Brain microvascular endothelial cell (primary cell): ENCODE measurements at regions not wholly inside any gene's neighbourhood (a gene's known extent, or its start where the extent isn't known, plus 50 kb on each side); places are given as distances from the start of the nearest gene placed in this dataset.

Experiments used
- DNase-seq: peaks from one replicate; pipeline ENCODE4 v3.0.0-alpha.2; 2020
- H3K27ac ChIP-seq: fragments of 250-450 bp; sonication (Bioruptor Pico); 2 replicates; pipeline ENCODE4 v1.5.1; 2020; ENCODE audit warnings: mild to moderate bottlenecking, moderate library complexity
- H3K27me3 ChIP-seq: fragments of 250-450 bp; sonication (Bioruptor Pico); replicated peaks from 2 replicates; pipeline ENCODE4 v1.5.1; 2020; ENCODE audit warnings: mild to moderate bottlenecking
- H3K36me3 ChIP-seq: fragments of 250-450 bp; sonication (Bioruptor Pico); replicated peaks from 2 replicates; pipeline ENCODE4 v1.5.1; 2020; ENCODE audit warnings: mild to moderate bottlenecking
- H3K4me3 ChIP-seq: 2 replicates; pipeline ENCODE4 v1.5.1; 2011; ENCODE audit warnings: low read depth, mild to moderate bottlenecking, control low read depth, low read length, moderate library complexity
- CTCF ChIP-seq: IDR thresholded peaks from 2 replicates; pipeline ENCODE4 v1.5.1; 2011; ENCODE audit warnings: low read depth, mild to moderate bottlenecking, moderate library complexity, low read length, control low read depth, inconsistent platforms; ENCODE audit errors: missing control alignments
- in situ Hi-C: cut with HindIII; loops from 2 replicates; pipeline ENCODE4 v1.10.0; 2017; ENCODE audit warnings: low sequenced_read_pairs, low pct_ligation_motif_present

- no peaks in the 10 kb centered on the region for H3K27me3 ChIP-seq
- TF ChIP-seq CTCF = no peak
- no peak for DNase-seq
- no peak overlapping the region for H3K4me3 ChIP-seq
- no peak overlapping the region for H3K27ac ChIP-seq
- in situ Hi-C loops = no loop called here
- no peaks in the 10 kb centered on the region for H3K36me3 ChIP-seq
Measured at GRCh38 chr10:53076948-53077347, 304.4 kb upstream of the MBL2 start.

- no peaks in the 10 kb centered on the region for H3K36me3 ChIP-seq
- DNase-seq = no peak
- no peak overlapping the region for H3K27ac ChIP-seq
- no peaks in the 10 kb centered on the region for H3K27me3 ChIP-seq
- H3K4me3 ChIP-seq = no peak overlapping the region
- in situ Hi-C loops = no loop called here
- no peak for TF ChIP-seq CTCF
Measured at GRCh38 chr10:53075469-53075868, 302.9 kb upstream of the MBL2 start.

GRCh38 chr10:53072144-53072543 lies 299.6 kb upstream of the MBL2 start:
- no peak for TF ChIP-seq CTCF
- Histone ChIP-seq H3K27me3 (no peaks in the 10 kb centered on the region), H3K27ac (no peak overlapping the region), H3K36me3 (no peaks in the 10 kb centered on the region), H3K4me3 (no peak overlapping the region)
- in situ Hi-C loops = no loop called here
- DNase-seq = no peak

- in situ Hi-C loops = no loop called here
- Histone ChIP-seq H3K4me3 (no peak overlapping the region), H3K27ac (no peak overlapping the region), H3K27me3 (no peaks in the 10 kb centered on the region), H3K36me3 (no peaks in the 10 kb centered on the region)
- no peak for TF ChIP-seq CTCF
- no peak for DNase-seq
Measured at GRCh38 chr10:53071505-53072125, 299.0 kb upstream of the MBL2 start.

GRCh38 chr10:53069013-53069412 lies 296.4 kb upstream of the MBL2 start:
- H3K27ac ChIP-seq = no peak overlapping the region
- no peak overlapping the region for H3K4me3 ChIP-seq
- no peak for TF ChIP-seq CTCF
- in situ Hi-C loops = no loop called here
- DNase-seq = no peak
- no peaks in the 10 kb centered on the region for H3K36me3 ChIP-seq
- no peaks in the 10 kb centered on the region for H3K27me3 ChIP-seq

GRCh38 chr10:53064614-53065013 lies 292.0 kb upstream of the MBL2 start:
- TF ChIP-seq CTCF = no peak
- in situ Hi-C loops = no loop called here
- no peak for DNase-seq
- H3K27me3 ChIP-seq = no peaks in the 10 kb centered on the region
- no peak overlapping the region for H3K27ac ChIP-seq
- H3K4me3 ChIP-seq = no peak overlapping the region
- H3K36me3 ChIP-seq = no peaks in the 10 kb centered on the region
